GM19043 (cell line): ENCODE measurements at regions not wholly inside any gene's neighbourhood (a gene's known extent, or its start where the extent isn't known, plus 50 kb on each side); places are given as distances from the start of the nearest gene placed in this dataset.
"Not testable (repeated sequence)": the region's sequence is repeated elsewhere in the genome, so short reads cannot be mapped to it uniquely, and the experiment has no call there.

Experiments
- ATAC-seq: cut with Tn5 transposase; IDR thresholded peaks from one replicate; pipeline ENCODE4 v1.9.1; 2021; ENCODE audit warnings: low read depth; ENCODE audit not compliant: unreplicated experiment

DNA sequence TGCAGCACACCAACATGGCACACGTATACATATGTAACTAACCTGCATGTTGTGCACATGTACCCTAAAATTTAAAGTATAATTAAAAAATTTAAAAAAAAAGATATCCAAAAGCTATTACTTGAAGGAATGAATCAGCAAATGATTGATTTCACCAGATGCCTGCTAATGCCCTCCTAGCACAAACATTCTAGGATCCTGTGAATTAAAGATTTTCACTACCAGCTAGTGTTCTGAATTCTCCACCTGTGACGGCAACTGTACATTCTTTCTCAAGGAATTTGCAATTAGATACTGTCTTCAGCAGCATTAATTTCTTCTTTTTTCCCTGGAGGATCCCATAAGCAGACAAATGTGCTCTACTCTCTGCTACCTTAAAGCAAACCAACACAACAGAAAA lies 694.9 kb downstream of the NTRK3 start:
- no peak for ATAC-seq

DNA sequence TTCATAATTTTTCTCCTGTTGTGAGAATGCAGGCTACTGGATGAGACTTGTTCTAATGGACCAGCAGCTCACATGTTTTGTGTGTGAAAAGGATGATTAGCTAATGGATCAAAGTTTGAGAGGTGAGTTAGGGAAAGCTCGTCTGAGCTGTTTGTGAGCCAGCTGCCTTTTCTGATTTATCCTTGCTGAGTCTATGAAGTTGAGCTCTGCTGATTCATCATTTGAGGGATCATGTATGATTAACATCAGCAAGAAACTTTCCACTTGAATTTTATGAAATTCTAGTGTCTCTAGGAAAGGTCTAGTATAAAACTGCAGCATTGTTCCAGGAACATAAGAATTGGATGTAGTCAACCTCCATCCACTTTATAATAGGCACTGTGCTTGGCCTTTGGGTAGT lies 698.7 kb downstream of the NTRK3 start:
- no peak for ATAC-seq

DNA sequence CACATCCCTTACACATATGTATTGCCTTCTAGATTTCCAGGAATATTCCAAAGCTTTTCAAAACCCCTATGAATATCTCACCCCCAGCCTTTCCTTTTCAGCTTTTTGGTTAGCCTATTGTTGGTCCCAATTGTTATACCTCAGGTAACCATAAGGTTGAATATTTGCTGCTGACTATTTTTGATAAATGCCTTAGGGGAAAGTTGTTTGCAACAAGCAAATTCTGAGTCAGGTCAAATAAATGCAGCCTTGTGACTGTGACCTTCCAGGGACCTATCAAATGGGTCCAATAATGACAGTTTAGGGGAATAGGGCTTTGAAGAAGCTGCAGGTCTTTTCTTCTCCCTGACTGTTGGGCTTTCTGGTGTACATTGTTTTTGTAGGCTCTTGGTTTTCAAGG lies 699.7 kb downstream of the NTRK3 start:
- no peak for ATAC-seq

DNA sequence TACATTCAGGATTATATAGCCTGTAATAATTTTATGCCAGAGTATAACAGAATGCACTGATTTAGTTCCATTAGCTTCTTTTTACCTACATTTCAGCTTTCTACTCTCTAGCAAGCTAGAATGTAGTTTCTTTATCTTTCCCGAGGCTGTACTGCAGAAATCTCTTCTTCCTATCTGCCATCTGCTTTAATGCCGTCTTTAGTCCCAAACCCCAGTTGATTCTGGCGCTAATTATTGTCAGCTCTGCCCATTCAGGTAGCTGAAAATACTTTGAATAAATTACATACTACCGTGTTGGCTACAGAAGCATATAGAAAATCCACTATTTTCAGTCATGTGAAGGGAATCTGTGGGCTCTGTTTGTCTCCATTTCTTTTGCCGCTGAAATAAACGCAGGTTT lies 706.7 kb downstream of the NTRK3 start:
- no peak for ATAC-seq

DNA sequence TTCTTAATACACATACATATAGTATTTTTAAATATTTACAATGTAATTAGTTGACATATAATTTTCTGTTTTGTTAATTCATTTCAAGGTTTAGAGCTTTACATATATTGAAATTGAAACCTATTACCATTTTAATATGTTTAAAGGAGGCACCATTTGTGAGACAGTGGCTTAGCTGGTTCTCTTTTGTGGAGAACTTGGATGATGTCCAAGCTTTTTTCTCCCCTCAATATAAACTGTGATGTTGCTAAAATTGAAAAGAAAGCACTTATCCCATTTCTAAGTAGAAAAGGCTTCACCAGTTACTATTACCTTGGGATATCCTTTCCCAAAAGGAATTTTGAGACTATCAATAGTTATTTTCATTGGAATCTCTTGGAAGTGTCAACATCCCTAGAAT lies 707.2 kb downstream of the NTRK3 start:
- no peak for ATAC-seq

DNA sequence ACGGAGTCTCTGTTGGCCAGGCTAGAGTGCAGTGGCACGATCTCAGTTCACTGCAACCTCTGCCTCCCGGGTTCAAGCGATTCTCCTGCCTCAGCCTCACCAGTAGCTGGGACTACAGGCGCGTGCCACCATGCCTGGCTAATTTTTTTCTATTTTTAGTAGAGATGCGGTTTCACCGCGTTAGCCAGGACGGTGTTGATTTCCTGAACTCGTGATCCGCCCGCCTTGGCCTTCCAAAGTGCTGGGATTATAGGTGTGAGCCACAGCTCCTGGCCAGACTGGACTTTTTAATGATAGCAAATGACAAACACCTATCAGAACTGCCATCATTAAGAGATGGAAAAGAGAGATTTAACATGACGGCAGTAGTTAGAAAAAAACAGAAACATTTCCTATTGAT lies 707.9 kb downstream of the NTRK3 start:
- ATAC-seq: not testable (repeated sequence)

DNA sequence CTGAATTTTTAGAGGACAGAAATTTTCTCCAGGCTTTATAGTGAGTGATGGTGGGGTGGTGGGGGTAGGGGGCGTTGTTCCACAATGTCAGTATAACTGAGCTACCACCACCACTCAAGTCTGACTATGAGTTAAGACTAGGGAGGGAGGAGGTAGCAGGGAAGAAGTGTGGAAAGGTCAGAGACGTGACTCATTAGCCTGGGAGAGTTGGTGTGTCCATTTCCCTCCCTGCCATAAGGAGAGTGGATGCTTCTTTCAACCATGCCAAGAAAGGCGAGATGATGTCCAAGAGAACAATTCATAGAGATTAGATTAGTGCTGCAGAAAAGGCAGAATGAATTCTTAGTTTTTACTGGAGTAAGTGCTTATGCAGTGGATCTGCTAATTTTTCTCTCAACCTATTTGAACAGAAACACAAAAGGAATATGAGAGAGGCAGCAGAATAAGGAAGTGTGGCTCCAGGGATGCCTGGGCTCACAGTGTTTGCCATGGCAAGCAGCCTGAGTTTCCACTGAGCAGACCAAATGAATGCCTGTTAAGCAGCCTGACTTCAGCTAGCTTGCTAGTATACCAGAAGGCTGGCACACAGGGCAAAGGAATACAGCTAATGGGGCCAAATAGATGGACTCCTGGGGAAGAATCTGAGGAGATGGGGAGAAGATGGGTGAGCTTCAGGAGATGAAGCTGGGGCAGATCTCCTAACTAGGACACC lies 708.9 kb downstream of the NTRK3 start:
- no peak for ATAC-seq

DNA sequence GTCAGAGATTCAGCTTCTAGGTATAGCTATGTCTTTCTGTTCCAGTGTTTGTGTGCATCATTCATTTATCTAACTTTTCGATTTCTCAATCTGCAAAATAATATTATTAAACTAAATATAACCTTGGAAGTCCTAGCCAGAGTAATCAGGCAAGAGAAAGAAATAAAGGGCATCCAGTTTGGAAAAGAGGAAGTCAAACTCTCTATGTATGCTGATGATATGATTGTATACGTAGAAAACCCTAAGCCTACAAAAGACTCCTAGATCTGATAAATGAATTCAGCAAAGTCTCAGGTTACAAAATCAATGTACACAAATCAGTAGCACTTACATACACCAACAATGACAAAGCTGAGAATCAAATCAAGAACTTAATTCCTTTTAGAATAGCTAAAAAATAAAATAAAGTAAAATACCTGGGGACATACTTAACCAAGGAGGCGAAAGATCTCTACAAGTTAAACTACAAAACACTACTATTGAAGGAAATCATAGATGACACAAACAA lies 718.2 kb downstream of the NTRK3 start:
- ATAC-seq: no peak

DNA sequence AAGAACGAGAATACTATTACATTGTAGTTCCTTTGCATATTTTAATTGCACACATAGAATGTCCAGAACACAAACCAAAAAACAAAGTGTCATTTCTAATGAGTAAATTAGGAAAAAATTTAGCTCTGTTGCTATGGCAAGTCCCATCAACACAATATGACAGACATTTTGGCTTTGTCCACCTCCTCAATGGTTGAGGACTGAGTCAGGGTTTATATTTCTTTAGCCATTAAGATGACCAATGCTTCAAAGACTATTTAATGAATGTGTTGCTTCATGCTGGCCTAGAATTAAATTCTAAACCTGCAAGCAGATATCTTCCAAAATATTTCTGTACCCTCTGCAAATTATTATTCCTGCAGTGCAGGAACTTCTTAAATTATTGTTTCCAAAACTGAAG lies 719.2 kb downstream of the NTRK3 start:
- no peak for ATAC-seq

DNA sequence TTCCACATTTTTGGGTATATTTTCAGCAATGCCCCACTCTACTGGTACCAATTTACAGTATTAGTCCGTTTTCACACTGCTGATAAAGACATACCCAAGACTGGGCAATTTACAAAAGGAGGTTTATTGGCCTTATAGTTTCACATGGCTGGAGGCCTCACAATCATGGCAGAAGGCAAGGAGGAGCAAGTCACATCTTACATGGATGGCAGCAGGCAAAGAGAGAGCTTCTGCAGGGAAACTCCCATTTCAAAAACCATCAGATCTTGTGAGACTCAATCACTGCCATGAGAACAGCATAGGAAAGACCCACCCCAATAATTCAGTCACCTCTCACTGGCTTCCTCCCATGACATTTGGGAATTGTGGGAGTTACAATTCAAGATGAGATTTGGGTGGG lies 722.9 kb downstream of the NTRK3 start:
- ATAC-seq: not testable (repeated sequence)

DNA sequence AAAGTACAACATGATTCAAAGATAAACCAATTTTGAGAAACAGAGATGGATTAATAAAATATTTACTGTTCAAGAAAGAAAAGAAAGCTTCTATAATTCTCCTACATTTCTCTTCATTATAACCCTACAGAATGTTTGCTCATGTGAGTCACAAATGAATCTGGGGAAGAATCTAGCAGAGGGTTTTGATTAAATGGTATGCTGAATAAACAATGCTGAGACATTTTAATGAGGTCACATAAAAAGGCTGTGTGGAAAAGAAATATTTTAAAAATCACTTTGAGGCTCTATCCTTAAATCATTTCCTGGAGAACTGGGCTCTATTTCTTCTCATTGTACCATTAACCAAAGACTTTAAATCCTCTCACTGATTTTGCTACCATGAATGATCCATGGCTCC lies 727.7 kb downstream of the NTRK3 start:
- no peak for ATAC-seq

DNA sequence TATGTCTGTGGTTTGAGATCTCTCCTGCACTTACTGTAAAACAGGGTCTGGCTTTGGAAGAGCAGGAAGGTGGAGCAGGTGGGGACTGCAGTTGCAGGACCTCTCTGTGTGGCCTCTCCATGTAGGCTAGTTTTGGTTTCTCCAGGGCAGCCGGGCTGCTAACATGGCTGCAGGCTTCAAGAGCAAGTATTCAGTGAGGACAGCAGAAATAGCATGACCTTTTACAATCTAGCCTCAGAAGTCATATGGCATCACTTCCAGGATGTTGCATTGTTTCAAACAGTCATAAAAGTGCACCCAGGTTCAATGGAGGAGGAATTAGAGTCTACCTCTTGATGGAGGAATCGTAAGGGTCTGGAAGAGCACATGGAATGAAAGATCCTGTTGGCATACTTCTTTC lies 728.7 kb downstream of the NTRK3 start:
- no peak for ATAC-seq

DNA sequence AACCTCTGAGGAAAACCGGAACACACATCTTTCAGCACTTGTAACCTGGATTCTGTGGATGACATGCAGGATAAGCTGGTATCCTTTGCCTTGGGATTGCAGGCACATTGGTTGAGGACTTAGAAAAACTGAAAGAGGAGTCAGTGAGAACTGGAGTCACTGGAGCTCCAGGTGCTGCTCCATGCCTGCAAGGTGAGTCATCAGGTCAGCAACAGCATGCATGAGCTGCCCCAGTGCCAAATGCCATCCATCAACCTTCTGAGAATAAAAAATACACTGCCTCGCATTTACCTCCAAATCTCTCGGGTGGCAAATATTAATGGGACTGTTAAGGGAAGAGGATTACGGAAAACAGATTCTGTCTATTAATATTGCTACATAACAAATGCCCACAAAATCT lies 729.1 kb downstream of the NTRK3 start:
- no peak for ATAC-seq

DNA sequence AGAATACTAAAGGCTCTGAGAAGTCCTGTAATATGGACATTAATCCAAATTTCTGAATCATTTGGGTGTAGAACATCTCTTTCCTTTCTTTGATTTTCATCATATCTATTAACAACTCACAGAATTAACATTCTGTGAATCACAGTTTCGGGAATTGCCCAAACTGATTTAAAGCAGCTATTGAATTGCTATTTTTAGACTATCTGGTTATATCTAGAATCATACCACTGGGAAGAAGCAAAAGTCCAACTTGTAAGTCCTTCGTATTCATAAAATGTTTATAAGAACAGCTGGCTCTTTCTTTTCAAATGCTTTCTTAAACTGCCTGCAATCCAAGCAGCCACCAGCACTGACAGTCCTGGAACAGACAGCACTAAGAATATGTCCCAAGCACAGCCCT lies 733.0 kb downstream of the NTRK3 start:
- no peak for ATAC-seq

DNA sequence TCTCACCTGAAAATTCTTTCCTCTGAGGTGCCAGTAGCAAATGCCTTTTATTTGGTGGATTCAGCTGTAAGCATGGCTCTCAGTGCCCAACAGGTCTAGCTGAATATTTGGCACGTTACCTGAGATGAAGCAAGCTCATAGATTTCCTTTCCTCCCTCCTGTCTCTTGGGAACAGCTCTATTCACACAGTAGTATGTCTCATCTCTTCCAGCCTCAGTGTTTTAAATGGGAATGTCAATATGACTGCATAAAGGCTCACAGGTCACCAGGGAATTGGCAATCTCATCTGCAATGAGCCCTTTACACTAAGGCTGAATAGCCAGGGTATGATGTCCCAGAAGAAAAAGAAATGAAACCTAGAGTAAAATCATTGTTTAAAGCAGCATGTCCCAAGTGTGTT lies 733.5 kb downstream of the NTRK3 start:
- no peak for ATAC-seq

DNA sequence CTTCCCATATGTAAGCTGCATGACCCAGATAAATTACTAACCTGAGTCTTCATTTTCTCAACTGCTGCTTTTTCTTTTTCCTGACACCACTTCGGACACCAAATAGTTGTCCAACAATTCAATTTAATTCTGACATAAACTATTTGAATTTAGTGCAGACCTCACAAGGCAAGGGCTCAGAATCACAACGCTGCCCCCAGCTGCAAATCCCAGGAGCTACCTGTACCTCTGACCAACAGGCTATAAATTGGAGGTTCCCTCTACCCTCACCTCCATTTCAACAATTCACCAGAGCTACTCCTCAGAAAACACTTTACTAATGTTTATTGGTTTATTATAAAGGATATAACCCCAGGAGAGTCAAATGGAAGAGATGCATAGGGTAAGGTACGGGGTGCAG lies 737.6 kb downstream of the NTRK3 start:
- no peak for ATAC-seq

DNA sequence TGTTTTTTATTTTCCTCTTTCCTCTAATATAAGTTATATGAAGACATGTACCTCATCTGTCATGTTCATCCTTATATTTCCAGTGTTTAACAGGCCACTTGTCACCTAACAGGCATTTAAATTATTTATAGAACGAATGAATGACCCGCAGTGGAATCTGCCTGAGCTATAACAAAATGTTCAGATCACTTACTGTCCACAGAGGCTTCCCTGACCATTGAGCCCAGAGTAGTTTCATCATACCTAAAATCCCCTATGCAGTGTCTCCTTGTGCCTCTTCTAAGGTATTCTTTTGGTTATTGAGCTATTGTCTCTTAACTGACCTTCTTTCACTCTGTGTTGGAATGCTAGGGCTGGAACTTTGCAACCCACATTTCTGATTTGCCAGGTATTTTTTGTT lies 748.5 kb downstream of the NTRK3 start:
- no peak for ATAC-seq

DNA sequence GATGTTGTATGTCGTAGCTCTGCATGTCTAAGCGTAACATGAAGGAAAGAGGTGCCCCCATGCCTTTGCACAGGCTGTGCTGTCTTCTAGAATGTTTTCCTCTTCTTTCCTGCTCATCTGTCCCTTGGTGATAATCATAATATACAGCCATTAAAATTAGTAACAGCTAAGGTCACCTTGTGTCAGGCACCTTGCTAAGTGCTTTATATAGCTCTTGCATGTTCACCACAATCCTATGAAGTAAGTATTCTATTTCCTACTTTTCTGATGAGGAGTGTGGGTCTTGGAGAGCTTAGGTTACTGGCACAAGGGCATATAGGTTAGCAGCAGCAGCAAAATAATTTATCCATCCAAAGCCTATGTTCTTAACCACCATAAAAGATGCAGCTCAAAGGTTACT lies 754.4 kb downstream of the NTRK3 start:
- no peak for ATAC-seq

DNA sequence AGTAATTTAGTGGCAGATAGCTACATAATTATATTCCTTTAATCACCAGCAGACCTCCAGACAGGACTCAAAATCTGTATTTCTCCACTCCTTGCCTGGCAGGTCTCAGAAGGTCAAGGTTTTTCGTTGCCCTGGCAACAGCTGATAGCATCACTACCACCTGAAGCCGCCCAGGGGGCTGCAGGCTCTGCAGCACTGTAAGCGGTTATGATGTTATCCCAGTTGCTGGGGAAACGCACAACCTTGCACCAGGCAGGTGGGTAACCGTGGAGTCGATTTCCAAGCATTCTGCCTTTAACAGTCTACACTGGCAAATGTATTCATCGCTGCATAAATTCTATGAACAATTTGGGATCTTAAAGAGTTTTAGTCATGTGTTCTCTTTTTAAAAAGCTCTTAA lies 756.3 kb downstream of the NTRK3 start:
- no peak for ATAC-seq

DNA sequence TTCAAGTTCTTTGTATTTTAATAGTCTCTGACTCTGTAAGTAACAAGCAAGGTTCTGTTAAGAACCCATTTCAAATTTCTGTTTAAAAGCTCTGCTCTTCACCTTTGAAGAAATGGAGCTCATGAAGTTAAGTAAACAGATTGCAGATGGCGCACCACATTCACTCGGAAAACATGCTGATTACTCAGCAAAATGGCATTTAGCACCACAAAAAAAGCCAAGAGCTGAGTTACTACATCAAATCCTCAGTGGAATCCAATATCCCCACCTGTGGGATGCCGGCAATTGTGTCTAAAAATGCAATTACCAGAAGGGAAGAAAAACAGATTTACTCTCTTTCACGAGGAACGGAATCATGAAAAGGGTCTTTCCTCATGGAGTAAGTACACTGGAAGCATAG lies 758.0 kb downstream of the NTRK3 start:
- ATAC-seq: no peak

DNA sequence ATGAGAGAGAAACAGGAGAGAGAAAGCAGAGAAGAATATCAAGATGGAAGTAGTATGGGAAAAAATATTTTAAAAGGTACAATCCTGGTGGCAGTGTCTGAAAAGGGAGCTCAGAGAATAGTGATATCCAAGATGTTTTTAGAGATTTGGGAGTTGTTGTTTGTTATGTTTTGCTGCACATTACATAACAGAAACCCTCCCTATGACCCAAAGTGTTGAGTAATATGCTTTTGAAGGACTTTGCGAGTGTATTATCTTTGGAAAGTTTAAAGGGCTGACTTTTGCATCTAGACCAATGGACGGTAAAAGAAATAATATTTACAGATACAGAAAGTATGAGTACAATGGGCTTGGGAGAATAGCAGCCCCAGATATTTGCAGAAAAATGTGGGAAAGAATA lies 759.7 kb downstream of the NTRK3 start:
- ATAC-seq: no peak

DNA sequence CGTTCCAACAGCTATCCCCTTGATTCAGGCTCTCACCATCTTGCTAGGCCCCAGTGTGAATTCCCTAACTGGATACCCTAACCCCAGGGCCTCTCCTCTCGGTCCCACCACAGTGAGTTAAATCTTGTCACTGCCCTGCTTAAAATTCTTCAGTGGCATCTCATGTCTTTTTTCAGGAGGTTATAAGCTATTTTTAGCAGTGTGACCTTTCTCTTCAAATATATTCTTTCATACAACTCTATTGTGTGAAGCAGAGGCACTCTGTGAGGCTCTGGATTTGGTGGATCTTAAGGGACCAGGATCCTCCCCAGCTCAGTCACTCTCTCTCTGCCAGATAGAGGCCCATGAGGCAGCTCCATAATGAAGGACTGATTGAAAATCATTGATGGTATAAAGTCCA lies 760.4 kb downstream of the NTRK3 start:
- ATAC-seq: no peak

DNA sequence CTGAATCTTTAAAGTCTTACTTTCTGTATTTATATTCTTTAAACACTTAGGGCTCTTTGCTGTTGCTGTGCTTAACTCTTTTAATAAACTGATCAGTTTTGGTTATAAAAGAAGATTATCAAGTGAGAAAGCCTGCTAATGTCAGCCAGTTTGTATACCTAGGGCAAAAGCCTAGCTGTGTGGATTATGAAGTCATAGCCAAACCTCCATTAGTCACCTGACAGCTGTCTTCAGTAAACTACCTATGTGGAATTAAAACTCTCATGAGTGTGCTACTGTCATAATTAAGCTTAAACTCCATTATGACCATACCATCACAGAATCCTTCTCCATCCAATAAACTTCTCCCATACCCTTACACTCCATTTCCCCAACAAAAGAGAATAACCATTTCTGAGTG lies 762.7 kb downstream of the NTRK3 start:
- ATAC-seq: no peak
